Calu3 (cell line): ENCODE measurements at regions not wholly inside any gene's neighbourhood (a gene's known extent, or its start where the extent isn't known, plus 50 kb on each side); places are given as distances from the start of the nearest gene placed in this dataset.

ENCODE experiments used
- BruUV-seq: library from RNA; stranded (reverse); fragments of 400-500 nt; replicated peaks from 2 replicates; lab custom pipeline; 2021; lab: Mats Ljungman, UMichigan
- CTCF ChIA-PET: fragments of 300-600 bp; sonication (Branson Sonifier 250); formaldehyde crosslinking; loops from one replicate; lab custom pipeline; 2022; ENCODE audit warnings: antibody characterized with exemption; lab: Charles Lee
- DNase-seq: peaks from one replicate; pipeline ENCODE4 v3.0.0; 2022
- H3K27ac Mint-ChIP-seq: one replicate; pipeline ENCODE4 v1.8.0; 2022; ENCODE audit warnings: mixed read lengths; ENCODE audit not compliant: unreplicated experiment
- H3K27me3 Mint-ChIP-seq: one replicate; pipeline ENCODE4 v1.8.0; 2022; ENCODE audit warnings: mixed read lengths; ENCODE audit not compliant: unreplicated experiment
- H3K36me3 Mint-ChIP-seq: one replicate; pipeline ENCODE4 v1.8.0; 2022; ENCODE audit warnings: mild to moderate bottlenecking, moderate library complexity, mixed read lengths; ENCODE audit not compliant: insufficient read depth, unreplicated experiment
- H3K4me1 Mint-ChIP-seq: one replicate; pipeline ENCODE4 v1.8.0; 2022; ENCODE audit warnings: mild to moderate bottlenecking, low read depth, mixed read lengths; ENCODE audit not compliant: unreplicated experiment
- H3K4me3 Mint-ChIP-seq: one replicate; pipeline ENCODE4 v1.8.0; 2022; ENCODE audit warnings: mild to moderate bottlenecking, low read depth, moderate library complexity, mixed read lengths; ENCODE audit not compliant: unreplicated experiment
- H3K9me3 Mint-ChIP-seq: one replicate; pipeline ENCODE4 v1.8.0; 2022; ENCODE audit warnings: low read depth, mixed read lengths; ENCODE audit not compliant: unreplicated experiment
- CTCF ChIP-seq: fragments of 200-600 bp; IDR thresholded peaks from one replicate; pipeline ENCODE4 v1.8.0; 2022; ENCODE audit warnings: antibody characterized with exemption; ENCODE audit not compliant: unreplicated experiment
- intact Hi-C: fragments of 100-400 bp; cut with micrococcal nuclease; formaldehyde crosslinking; loops from one replicate; pipeline ENCODE4 v1.10.0; 2022; ENCODE audit not compliant: unreplicated experiment

GRCh38 chr2:145023334-145023934 lies 503.5 kb upstream of the ZEB2 start:
- no TSS peak for BruUV-seq
- no peaks in the 10 kb centered on the region for H3K4me1 Mint-ChIP-seq
- H3K4me3 Mint-ChIP-seq, result no peak overlapping the region
- H3K9me3 Mint-ChIP-seq, result no peaks in the 10 kb centered on the region
- no peak for DNase-seq
- intact Hi-C loops, result no loop called here
- H3K36me3 Mint-ChIP-seq, result no peaks in the 10 kb centered on the region
- H3K27me3 Mint-ChIP-seq, result no peaks in the 10 kb centered on the region
- TF ChIP-seq CTCF, result no peak
- CTCF ChIA-PET, result interaction anchor here (0.6 to 1.1 kb wide), 2 partner anchors 10 to 1071 kb away, joined by 3 to 4 read pairs; no protein-coding TSS in a partner anchor
- no peak overlapping the region for H3K27ac Mint-ChIP-seq

GRCh38 chr2:145022666-145023333 lies 502.9 kb upstream of the ZEB2 start:
- Mint-ChIP-seq H3K4me3 (no peak overlapping the region), H3K9me3 (no peaks in the 10 kb centered on the region), H3K27me3 (no peaks in the 10 kb centered on the region), H3K27ac (no peak overlapping the region), H3K4me1 (no peaks in the 10 kb centered on the region), H3K36me3 (no peaks in the 10 kb centered on the region)
- DNase-seq, result no peak
- BruUV-seq, result no TSS peak
- intact Hi-C loops, result no loop called here
- CTCF ChIA-PET, result interaction anchor here (1.1 kb wide), 1 partner anchor 10 kb away, joined by 3 read pairs; no protein-coding TSS in a partner anchor
- TF ChIP-seq CTCF, result no peak

GRCh38 chr2:145021962-145022665 lies 502.2 kb upstream of the ZEB2 start:
- intact Hi-C loops, result no loop called here
- no TSS peak for BruUV-seq
- Mint-ChIP-seq H3K9me3 (no peaks in the 10 kb centered on the region), H3K4me3 (no peak overlapping the region), H3K36me3 (no peaks in the 10 kb centered on the region), H3K27ac (no peak overlapping the region), H3K27me3 (no peaks in the 10 kb centered on the region), H3K4me1 (no peaks in the 10 kb centered on the region)
- DNase-seq, result no peak
- no peak for TF ChIP-seq CTCF
- CTCF ChIA-PET, result interaction anchor here (1.1 kb wide), 1 partner anchor 9 kb away, joined by 3 read pairs; no protein-coding TSS in a partner anchor

- no peak for DNase-seq
These were observed 500.8 kb upstream of the ZEB2 start for GRCh38 chr2:145020694-145021093.

More at GRCh38 chr2:145020694-145021093, 500.8 kb upstream of the ZEB2 start:
- no peaks in the 10 kb centered on the region for H3K4me1 Mint-ChIP-seq
- intact Hi-C loops, result no loop called here
- H3K9me3 Mint-ChIP-seq, result no peaks in the 10 kb centered on the region
- no peak for TF ChIP-seq CTCF
- no peak overlapping the region for H3K27ac Mint-ChIP-seq
- no peaks in the 10 kb centered on the region for H3K27me3 Mint-ChIP-seq
- H3K36me3 Mint-ChIP-seq, result no peaks in the 10 kb centered on the region
- H3K4me3 Mint-ChIP-seq, result no peak overlapping the region
- BruUV-seq, result no TSS peak
- CTCF ChIA-PET, result no interaction called here
